ENCODE measurements at regions not wholly inside any gene's neighbourhood (a gene's known extent, or its start where the extent isn't known, plus 50 kb on each side); places are given as distances from the start of the nearest gene placed in this dataset.

GRCh38 chr6:1024161-1024560, 287.7 kb upstream of the FOXQ1 start:
- no peak for DNase-seq

GRCh38 chr6:1023229-1023628, 288.7 kb upstream of the FOXQ1 start:
- DNase-seq: no peak

- DNase-seq: no peak
Measured at GRCh38 chr6:1022719-1023118, 289.2 kb upstream of the FOXQ1 start.

- DNase-seq: no peak
Measured at GRCh38 chr6:1020837-1021236, 291.1 kb upstream of the FOXQ1 start.

GRCh38 chr6:1020133-1020532, 291.8 kb upstream of the FOXQ1 start:
- no peak for DNase-seq

GRCh38 chr6:1018041-1018440, 293.9 kb upstream of the FOXQ1 start:
- DNase-seq: no peak

GRCh38 chr6:1016329-1017302, 295.3 kb upstream of the FOXQ1 start:
- no peak for DNase-seq

- DNase-seq: no peak
Measured at GRCh38 chr6:1015825-1016224, 296.1 kb upstream of the FOXQ1 start.

- DNase-seq: no peak
Measured at GRCh38 chr6:1014431-1014807, 297.5 kb upstream of the FOXQ1 start.

GRCh38 chr6:1013656-1014430, 298.1 kb upstream of the FOXQ1 start:
- no peak for DNase-seq

GRCh38 chr6:1009103-1009502, 302.8 kb upstream of the FOXQ1 start:
- DNase-seq: no peak

- no peak for DNase-seq
Measured at GRCh38 chr6:1007159-1007558, 304.7 kb upstream of the FOXQ1 start.

- DNase-seq: no peak
Measured at GRCh38 chr6:1004885-1005630, 306.8 kb upstream of the FOXQ1 start.

- DNase-seq: no peak
Measured at GRCh38 chr6:1003394-1004160, 308.3 kb upstream of the FOXQ1 start.

GRCh38 chr6:1002989-1003388, 308.9 kb upstream of the FOXQ1 start:
- DNase-seq: no peak

- DNase-seq: no peak
Measured at GRCh38 chr6:1001655-1002349, 308.9 kb upstream of the EXOC2 start.

GRCh38 chr6:999552-999951, 306.6 kb upstream of the EXOC2 start:
- DNase-seq: no peak

- no peak for DNase-seq
Measured at GRCh38 chr6:998551-998950, 305.6 kb upstream of the EXOC2 start.

- no peak for DNase-seq
Measured at GRCh38 chr6:996271-996852, 303.4 kb upstream of the EXOC2 start.

- no peak for DNase-seq
Measured at GRCh38 chr6:991192-991591, 298.3 kb upstream of the EXOC2 start.

GRCh38 chr6:984031-984430, 291.1 kb upstream of the EXOC2 start:
- DNase-seq: no peak
